Fibroblast of lung (primary cell): ENCODE measurements at regions not wholly inside any gene's neighbourhood (a gene's known extent, or its start where the extent isn't known, plus 50 kb on each side); places are given as distances from the start of the nearest gene placed in this dataset.

Experiments
- EZH2 ChIP-seq: IDR thresholded peaks from 2 replicates; pipeline ENCODE4 v1.5.1; 2012; ENCODE audit warnings: low read length, control low read depth, mild to moderate bottlenecking; ENCODE audit errors: missing control alignments
- TF ChIP-seq, protein P1 (sequence below), 2 donors: IDR thresholded peaks in 1 of 2; conservative IDR thresholded peaks in 1 of 2; 1 replicate in 1 of 2; 2 replicates in 1 of 2; pipeline ENCODE4 v1.5.1; 2011 to 2012; ENCODE audit warnings: low read length in 2 of 2, control low read depth in 1 of 2, inconsistent platforms in 1 of 2, low read depth in 1 of 2, mild to moderate bottlenecking in 1 of 2

DNA sequence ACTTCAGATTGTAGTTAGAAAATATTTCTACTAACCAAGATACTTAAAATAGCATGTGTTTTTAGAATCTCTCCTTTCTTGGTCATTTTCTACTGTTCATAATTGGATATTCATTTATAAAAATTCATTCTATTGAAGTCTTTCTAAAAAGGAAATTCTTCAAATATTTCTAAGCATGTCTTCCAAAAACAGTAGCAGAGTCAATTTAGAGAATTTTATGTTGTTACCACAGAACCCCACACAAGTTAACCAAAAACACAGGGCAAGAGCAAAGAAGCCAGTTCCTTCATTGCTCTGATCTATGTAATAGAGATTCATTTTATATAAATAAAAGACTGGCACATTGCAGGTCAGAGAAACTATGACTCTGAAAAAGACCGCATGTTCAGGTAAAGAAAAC lies 345.1 kb upstream of the PITX2 start:
- TF ChIP-seq, protein P1, sequence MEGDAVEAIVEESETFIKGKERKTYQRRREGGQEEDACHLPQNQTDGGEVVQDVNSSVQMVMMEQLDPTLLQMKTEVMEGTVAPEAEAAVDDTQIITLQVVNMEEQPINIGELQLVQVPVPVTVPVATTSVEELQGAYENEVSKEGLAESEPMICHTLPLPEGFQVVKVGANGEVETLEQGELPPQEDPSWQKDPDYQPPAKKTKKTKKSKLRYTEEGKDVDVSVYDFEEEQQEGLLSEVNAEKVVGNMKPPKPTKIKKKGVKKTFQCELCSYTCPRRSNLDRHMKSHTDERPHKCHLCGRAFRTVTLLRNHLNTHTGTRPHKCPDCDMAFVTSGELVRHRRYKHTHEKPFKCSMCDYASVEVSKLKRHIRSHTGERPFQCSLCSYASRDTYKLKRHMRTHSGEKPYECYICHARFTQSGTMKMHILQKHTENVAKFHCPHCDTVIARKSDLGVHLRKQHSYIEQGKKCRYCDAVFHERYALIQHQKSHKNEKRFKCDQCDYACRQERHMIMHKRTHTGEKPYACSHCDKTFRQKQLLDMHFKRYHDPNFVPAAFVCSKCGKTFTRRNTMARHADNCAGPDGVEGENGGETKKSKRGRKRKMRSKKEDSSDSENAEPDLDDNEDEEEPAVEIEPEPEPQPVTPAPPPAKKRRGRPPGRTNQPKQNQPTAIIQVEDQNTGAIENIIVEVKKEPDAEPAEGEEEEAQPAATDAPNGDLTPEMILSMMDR (conservative IDR thresholded peaks at IDR 0.05 in 1 of 2, IDR thresholded peaks at IDR 0.05 in 1 of 2; ENCODE audit: low read depth in 1 of 2, low read length in 2 of 2): no peak
- TF ChIP-seq EZH2: no peak
